ENCODE measurements at regions not wholly inside any gene's neighbourhood (a gene's known extent, or its start where the extent isn't known, plus 50 kb on each side); places are given as distances from the start of the nearest gene placed in this dataset.
"Not testable (repeated sequence)": the region's sequence is repeated elsewhere in the genome, so short reads cannot be mapped to it uniquely, and the experiment has no call there.

GRCh38 chrX:14351611-14352303, 177.6 kb upstream of the GLRA2 start:
- DNase-seq = no peak

DNA sequence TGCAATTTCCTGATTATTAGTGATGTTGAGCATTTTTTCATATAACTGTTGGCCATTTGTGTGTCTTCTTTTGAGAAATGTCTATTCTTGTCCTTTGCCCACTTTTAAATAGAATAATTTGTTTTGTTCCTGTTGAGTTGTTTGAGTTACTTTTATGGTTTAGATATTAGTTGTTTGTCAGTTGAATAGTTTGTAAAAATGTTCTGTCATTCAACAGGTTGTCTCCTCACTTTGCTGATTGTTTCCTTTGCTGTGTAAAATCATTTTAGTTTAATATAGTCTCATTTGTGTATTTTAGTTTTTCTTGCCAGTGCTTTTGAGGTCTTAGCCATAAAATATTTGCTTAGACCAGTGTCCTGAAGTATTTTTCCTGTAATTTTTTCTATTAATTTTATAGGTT, 181.8 kb upstream of the GLRA2 start:
- no peak for DNase-seq

DNA sequence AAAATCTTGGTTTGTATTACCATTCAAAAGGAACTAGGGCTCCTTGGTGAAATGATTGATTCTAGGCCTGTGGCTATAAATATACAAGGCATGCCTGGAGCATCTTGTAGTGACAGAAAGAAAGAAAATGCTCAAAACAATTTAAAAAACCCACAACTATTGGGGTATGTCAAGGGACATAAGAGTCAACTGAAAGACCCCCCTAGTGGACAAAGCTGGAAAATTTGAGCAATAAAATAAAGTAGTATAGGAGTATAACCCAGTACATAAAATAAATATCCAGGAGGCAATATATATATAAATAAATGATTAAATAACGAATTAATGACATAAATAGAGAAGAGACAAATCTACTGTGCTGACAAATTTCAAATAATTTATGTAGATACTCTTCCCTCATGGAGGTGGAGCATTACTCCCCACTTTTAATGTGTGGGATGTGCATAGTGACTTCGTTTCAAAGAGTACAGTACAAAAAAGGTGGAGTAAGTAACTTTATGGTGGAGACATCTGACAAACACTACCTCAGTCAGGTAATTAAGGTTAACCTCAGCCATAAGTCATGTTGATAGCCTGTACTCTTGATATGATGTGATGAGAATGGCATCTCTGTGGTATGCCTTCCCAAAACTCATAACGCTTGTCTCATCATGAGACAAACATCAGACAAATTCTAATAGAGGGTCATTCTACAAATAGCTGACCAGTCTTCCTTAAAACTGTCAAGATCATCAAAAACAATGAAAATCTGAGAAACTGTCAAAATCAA, 185.0 kb upstream of the GLRA2 start:
- DNase-seq = no peak

DNA sequence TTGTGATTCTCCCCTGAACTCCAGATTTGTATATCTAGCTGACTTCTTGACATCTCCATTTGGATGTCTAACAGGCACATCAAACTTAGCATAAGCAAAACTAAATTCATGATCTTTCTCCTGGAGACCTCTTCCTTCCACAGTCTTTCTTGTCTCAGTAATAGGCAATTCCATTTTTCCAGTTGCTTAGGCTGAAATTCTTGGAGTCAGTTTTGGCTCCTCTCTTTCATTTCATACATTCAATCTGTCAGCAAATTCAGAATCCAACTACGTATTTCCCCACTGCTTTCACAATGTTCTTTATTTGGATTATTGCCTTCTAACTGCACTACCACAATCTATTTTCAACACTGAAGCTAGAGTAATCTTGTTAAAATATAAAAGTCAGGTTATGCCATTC, 219.9 kb upstream of the GLRA2 start:
- no peak for DNase-seq

DNA sequence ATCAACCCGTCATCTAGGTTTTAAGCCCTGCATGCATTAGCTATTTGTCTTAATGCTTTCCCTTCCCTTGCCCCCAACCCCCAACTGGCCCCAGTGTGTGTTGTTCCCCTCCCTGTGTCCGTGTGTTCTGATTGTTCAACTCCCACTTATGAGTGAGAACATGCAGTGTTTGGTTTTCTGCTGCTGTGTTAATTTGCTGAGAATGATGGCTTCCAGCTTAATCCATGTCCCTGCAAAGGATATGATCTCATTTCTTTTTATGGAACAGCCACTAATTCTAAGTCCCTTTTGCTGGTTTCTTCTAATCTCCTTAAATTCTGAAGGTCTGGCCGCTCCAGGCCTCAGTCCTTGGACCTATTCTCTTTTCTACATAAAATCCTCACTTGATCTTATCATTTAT, 220.4 kb upstream of the GLRA2 start:
- not testable (repeated sequence) for DNase-seq

DNA sequence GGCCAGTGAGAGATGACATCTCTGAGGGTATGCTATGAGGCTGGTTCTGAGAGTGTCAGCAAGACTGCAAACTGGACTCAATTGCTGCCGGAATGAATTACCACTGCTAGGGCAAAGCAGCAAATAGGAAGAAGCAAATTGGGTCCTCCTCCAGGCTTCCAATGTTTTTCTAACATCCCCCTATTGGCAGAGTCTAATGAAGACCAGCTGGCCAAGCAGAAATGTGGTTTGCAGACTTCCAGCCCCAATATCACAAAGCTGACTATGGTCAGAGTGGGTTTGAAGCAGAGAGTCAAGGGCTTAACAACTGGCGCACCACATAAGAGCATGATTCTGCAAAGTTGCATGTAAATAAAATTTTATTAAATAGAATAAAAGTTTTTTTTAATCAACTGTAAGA, 225.4 kb upstream of the GLRA2 start:
- no peak for DNase-seq

DNA sequence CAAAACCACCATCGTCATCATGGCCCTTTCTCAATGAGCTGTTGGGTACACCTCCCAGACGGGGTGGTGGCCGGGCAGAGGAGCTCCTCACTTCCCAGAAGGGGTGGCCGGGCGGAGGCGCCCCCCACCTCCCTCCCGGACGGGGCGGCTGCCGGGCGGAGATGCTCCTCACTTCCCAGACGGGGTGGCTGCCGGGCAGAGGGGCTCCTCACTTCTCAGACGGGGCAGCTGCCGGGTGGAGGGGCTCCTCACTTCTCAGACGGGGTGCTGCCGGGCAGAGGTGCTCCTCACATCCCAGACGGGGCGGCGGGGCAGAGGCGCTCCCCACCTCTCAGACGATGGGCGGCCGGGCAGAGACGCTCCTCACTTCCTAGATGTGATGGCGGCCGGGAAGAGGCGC, 226.8 kb upstream of the GLRA2 start:
- DNase-seq = not testable (repeated sequence)

GRCh38 chrX:14300376-14300775, 229.0 kb upstream of the GLRA2 start:
- DNase-seq = no peak

DNA sequence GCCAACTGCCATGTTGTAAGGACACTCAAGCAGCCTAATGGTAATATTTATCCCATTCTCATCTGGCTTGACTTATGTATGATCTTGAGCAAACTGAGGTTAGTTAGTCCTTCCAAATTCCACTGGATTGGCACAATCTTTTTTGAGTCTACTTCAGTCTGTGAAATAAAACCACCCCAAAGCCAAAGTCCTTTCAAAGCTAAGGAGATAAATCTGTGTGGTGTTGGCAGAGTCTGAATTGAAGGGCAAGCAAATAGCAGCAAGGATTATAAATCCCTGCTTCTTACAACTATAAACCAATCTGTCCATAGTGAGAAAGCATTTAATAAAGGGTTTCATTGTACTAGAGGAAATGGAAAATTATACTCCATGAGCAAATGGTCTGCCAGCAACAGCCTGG, 233.9 kb upstream of the GLRA2 start:
- DNase-seq = no peak

GRCh38 chrX:14291666-14292500, 237.5 kb upstream of the GLRA2 start:
- DNase-seq = peak in 4 of 56 donors; percentile 0

DNA sequence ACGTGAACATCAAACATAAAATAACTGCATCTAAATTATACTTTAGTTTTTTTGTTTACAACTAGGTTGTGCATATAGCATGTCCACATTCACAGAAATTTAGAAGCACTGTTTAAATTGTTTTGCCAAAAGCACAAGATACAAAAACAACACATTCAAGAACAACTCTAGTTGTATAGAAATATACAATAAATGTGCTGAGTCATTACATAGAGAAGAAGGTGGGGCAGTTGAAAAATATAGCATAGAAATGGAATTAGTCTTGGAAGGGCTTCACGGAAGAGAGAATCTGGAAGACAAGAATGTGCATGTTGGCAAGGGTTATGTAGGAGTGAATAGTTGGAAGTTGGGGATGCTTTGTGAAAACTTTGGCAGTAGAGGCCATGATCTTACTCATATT, 239.0 kb upstream of the GLRA2 start:
- no peak for DNase-seq

DNA sequence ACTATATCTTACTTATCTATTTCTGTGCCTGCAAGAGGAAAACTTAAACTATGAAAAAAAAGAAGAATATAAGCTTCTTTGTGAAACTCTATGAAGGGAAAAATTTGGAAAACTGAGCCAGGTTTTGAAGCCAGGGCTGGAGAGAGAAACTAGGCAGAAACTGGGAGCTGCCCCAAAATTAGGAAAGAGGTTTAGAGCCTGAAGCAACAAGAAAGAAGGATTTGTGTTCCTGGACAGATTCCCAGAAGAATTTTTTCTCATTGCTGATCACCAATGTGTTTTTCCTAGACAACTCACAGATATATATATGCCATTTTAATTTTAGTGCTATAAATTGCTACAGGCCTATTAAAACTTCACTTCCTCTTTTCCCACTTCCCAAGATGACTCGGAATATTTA, 245.0 kb upstream of the GEMIN8 start:
- DNase-seq = peak in 5 of 56 donors; percentile 0 to 7 (median 1)

DNA sequence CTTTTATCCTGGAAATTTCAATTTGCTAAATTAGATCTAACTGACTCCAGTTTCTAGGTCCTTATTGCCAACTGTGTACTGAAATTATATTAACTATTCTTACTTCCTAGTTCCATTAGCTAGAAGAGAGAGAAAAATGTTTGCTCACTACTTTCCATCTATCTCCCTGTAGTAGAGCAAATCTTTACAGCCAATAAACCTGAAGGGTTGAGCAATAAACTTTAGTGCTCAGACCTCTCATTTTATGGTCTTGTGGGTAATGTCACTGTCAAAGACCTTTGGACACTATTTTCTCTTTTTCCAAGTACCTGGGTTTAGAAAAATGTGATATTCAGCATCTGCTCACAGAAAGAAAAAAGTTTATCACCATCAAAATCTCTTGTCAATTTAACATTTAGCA, 237.5 kb upstream of the GEMIN8 start:
- no peak for DNase-seq

DNA sequence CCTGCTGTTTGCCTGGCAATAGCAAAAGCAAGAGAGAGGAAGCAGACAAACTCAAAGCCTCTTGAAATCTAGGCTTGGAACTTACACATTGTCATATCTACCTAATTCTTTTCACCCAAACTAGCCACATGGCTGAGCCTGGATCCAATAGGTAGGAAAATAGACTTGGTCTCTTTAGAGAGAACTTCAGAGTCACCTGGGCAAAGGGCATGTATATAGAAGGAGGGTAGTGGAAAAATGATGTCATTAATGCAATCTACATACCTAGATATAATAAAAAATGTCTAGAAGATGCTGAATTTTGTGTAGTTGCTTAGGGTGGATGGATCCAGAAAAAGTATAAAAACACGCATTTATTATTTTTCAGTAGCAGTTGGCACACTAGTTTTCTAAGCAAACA, 237.0 kb upstream of the GEMIN8 start:
- DNase-seq = no peak

DNA sequence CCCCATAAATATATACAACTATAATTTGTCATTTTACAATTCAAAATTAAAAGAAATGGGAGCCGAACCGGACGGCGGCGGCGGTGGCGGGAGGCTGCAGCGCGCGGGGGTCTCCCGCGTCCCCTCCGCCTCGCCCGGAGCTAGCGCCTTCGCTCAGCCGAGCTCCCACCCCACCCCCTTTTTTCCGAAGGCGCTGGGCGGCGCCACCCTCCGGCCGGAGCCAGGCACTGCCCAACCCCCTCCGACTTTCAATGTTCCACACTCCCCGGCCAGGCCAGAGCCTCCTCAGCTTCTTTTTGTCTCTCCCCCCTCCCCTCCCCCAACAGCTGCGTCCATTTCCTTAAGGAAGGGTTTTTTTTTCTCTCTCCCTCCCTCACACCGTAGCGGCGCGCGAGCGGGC, 214.1 kb upstream of the GEMIN8 start:
- DNase-seq = no peak

DNA sequence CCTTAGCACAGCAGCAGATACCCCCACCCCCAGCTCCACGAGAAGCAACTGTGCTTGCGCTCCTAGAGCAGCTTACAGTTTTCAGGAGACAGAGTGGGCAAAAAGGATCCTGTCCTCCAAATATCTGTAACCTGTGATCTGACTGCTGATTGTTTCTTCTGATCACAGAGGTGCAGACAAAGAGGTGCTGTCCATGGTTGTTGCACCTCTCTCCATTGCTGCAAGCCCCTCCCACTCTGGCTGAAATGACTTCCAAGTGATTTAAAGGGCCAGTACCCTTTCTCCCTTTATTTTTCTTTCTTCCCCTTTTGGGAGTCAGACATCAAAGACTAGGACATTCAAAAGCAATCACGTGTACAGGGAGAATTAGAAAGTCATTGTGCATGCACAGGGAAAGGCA, 205.3 kb upstream of the GEMIN8 start:
- DNase-seq = no peak

DNA sequence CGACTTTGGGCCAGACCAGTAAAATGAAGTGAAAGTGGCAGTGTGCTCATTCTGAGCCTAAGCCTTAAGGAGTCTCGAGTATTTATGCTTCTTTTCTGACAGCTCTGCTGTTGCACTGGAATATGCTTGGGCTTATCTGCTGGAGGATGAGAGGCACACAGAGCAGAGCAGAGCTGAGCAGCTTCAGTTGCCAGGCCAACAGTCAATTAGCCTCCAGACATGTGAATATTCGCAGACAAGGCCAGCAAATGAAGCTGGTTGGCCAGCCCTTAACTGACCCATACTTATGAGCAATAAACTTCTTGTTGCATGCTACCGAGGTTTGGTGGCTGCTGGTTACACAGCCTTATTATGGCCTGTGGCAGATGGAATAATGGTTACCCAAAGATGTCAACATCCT, 203.0 kb upstream of the GEMIN8 start:
- DNase-seq = no peak

DNA sequence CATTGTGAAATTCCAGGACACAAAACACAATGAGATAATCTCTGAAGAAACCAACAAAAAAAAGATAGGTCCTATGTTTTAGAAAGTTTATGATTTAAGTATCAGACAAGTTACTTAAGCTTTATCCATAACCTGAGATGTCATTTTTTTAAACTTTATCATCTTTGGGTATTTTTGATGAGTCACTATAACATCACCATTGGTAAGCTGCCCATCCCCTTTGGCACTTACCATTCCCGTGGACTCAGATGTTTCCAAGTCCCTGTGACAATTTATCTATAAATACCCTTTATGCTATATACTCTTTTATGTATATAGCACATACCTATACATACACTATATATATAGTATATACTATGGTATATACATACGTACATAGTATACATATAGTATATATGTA, 198.9 kb upstream of the GEMIN8 start:
- no peak for DNase-seq

DNA sequence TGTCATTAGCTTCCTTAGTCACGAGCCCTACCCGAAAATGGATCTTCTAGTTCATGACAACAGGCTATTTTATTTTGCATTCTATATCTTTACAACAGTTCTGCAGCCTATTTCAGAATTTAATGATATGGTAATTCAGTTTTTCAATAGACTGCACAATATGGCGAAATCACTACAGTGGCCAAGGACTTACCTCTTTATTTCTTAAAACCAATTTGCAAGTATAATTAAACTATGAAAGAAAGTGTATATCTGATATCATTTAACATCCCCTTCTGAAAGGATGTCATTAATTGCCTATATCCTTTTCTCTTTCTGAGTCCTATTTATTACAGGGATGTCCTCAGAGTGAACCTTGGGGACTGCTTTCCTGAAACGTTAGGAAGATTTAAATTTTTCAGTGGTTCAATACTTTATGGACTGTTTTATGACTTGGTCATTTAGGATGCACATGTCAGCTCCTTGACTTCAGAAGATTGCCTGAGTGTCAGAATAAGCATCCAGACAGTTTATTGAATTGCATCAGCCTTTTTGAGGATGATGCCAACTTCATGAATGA, 190.8 kb upstream of the GEMIN8 start:
- DNase-seq = no peak

GRCh38 chrX:14209034-14209433, 179.3 kb upstream of the GEMIN8 start:
- no peak for DNase-seq

DNA sequence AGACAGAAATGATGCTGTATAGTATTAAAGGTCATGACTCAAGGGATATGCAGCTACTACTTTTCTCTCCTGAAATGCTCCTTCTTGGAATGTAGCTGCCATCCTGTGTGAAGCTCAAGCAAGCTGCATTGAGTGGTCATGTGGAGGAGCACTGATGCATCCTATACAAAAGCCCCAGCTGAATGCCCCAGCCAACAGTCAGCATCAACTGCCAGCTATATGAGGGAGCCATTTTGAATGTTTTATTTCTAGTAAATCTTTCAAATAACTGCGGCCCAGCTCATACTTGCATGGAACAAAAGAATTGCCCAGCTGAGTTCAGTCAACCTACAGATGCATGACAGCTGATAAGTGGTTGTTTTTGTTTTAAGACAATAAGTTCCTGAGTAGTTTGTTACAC, 165.0 kb upstream of the GEMIN8 start:
- DNase-seq = no peak

GRCh38 chrX:14193547-14193946, 163.9 kb upstream of the GEMIN8 start:
- DNase-seq = no peak

Data from amygdala (tissue), 56 donors.